ENCODE measurements at regions not wholly inside any gene's neighbourhood (a gene's known extent, or its start where the extent isn't known, plus 50 kb on each side); places are given as distances from the start of the nearest gene placed in this dataset.
"Not testable (repeated sequence)": the region's sequence is repeated elsewhere in the genome, so short reads cannot be mapped to it uniquely, and the experiment has no call there.

GRCh38 chr3:6035626-6036025, 825.3 kb upstream of the GRM7 start:
- no peak for DNase-seq

- no peak for DNase-seq
Measured at GRCh38 chr3:6039971-6040370, 820.9 kb upstream of the GRM7 start.

- DNase-seq = no peak
Measured at GRCh38 chr3:6041894-6042293, 819.0 kb upstream of the GRM7 start.

GRCh38 chr3:6047016-6047415, 813.9 kb upstream of the GRM7 start:
- DNase-seq = no peak

GRCh38 chr3:6060251-6060650, 800.7 kb upstream of the GRM7 start:
- DNase-seq = no peak

- DNase-seq = no peak
Measured at GRCh38 chr3:6062261-6063187, 798.4 kb upstream of the GRM7 start.

- DNase-seq = no peak
Measured at GRCh38 chr3:6066397-6066796, 794.5 kb upstream of the GRM7 start.

- DNase-seq = not testable (repeated sequence)
Measured at GRCh38 chr3:6066868-6067578, 793.9 kb upstream of the GRM7 start.

- no peak for DNase-seq
Measured at GRCh38 chr3:6074952-6075351, 786.0 kb upstream of the GRM7 start.

- DNase-seq = no peak
Measured at GRCh38 chr3:6078436-6078835, 782.5 kb upstream of the GRM7 start.

- DNase-seq = no peak
Measured at GRCh38 chr3:6079011-6079410, 781.9 kb upstream of the GRM7 start.

- no peak for DNase-seq
Measured at GRCh38 chr3:6079561-6080179, 781.2 kb upstream of the GRM7 start.

- no peak for DNase-seq
Measured at GRCh38 chr3:6088433-6088832, 772.5 kb upstream of the GRM7 start.

GRCh38 chr3:6089780-6090179, 771.1 kb upstream of the GRM7 start:
- DNase-seq = peak; percentile 16

GRCh38 chr3:6091262-6091661, 769.7 kb upstream of the GRM7 start:
- no peak for DNase-seq

- DNase-seq = no peak
Measured at GRCh38 chr3:6095006-6095405, 765.9 kb upstream of the GRM7 start.

- no peak for DNase-seq
Measured at GRCh38 chr3:6097021-6097420, 763.9 kb upstream of the GRM7 start.

GRCh38 chr3:6097556-6097955, 763.4 kb upstream of the GRM7 start:
- no peak for DNase-seq

- DNase-seq = no peak
Measured at GRCh38 chr3:6098516-6099157, 762.3 kb upstream of the GRM7 start.

GRCh38 chr3:6099458-6100075, 761.3 kb upstream of the GRM7 start:
- DNase-seq = no peak

- no peak for DNase-seq
Measured at GRCh38 chr3:6105187-6105586, 755.7 kb upstream of the GRM7 start.

- DNase-seq = no peak
Measured at GRCh38 chr3:6108957-6109356, 752.0 kb upstream of the GRM7 start.

- no peak for DNase-seq
Measured at GRCh38 chr3:6110451-6110850, 750.5 kb upstream of the GRM7 start.
